ENCODE measurements at regions not wholly inside any gene's neighbourhood (a gene's known extent, or its start where the extent isn't known, plus 50 kb on each side); places are given as distances from the start of the nearest gene placed in this dataset.

- no peaks in the 10 kb centered on the region for H3K36me3 ChIP-seq (ENCODE audit: control insufficient read depth in 3 of 3, insufficient read depth in 3 of 3, low read length in 3 of 3)
- H3K4me3 ChIP-seq (ENCODE audit: low read length in 3 of 3), result no peak overlapping the region
- H3K27me3 ChIP-seq (ENCODE audit: control insufficient read depth in 3 of 3, insufficient read depth in 3 of 3, low read length in 3 of 3), result no peaks in the 10 kb centered on the region
- H3K9ac ChIP-seq (ENCODE audit: low read depth in 1 of 3, low read length in 3 of 3), result no peak overlapping the region
- no peaks in the 10 kb centered on the region for H3K4me1 ChIP-seq (ENCODE audit: control insufficient read depth in 3 of 3, insufficient read depth in 3 of 3, low read length in 3 of 3)
- no peak overlapping the region for H3K27ac ChIP-seq (ENCODE audit: low read depth, low read length)
- no peaks in the 10 kb centered on the region for H3K9me3 ChIP-seq (ENCODE audit: control insufficient read depth in 3 of 3, low read length in 3 of 3)
These were observed 321.2 kb upstream of the MAP3K7 start for GRCh38 chr6:90907931-90908655.

DNA sequence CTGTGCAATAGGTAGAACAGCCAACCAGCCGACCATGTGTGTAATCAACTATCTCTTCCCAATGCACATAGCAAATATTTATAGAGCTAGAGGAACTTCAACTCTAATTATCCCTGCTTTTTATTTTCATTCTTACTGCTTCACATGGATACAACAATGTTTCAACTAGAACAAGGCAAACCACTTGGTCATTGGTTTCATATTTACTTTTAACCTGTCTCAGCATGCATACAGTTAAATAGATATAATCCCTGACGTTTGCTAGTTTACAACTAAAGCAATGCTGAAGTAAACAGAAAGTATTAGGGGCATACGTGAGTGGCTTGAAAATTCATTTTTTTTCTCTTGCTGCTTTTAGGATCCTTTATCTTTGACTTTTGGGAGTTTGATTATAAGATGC is 318.5 kb upstream of the MAP3K7 start:
- no peaks in the 10 kb centered on the region for H3K9me3 ChIP-seq (ENCODE audit: control insufficient read depth in 3 of 3, low read length in 3 of 3)
- H3K27me3 ChIP-seq (ENCODE audit: control insufficient read depth in 3 of 3, insufficient read depth in 3 of 3, low read length in 3 of 3), result no peaks in the 10 kb centered on the region
- H3K36me3 ChIP-seq (ENCODE audit: control insufficient read depth in 3 of 3, insufficient read depth in 3 of 3, low read length in 3 of 3), result no peaks in the 10 kb centered on the region
- no peak overlapping the region for H3K4me3 ChIP-seq (ENCODE audit: low read length in 3 of 3)
- no peak overlapping the region for H3K27ac ChIP-seq (ENCODE audit: low read depth, low read length)
- no peak overlapping the region for H3K9ac ChIP-seq (ENCODE audit: low read depth in 1 of 3, low read length in 3 of 3)
- no peaks in the 10 kb centered on the region for H3K4me1 ChIP-seq (ENCODE audit: control insufficient read depth in 3 of 3, insufficient read depth in 3 of 3, low read length in 3 of 3)

DNA sequence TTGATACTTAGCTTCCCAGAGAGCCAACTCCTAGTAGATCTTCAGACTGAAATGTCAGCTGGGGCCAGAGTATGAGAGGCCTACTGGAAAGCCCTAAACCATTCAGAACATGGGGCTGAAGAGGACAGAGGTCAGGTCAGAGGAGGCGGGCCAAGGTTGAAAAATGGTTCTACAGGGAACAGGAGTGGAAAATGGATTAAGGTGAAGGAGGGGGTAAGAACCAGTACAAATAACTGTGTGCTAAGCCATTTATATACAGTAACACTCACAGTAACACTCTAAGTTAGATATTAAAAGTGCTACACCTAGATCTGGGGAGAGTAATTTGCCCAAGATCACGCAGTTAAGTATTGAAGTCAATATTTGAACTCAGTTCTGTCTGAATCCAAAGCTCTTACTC is 313.2 kb upstream of the MAP3K7 start:
- Histone ChIP-seq H3K4me3 (ENCODE audit: low read length in 3 of 3) (no peak overlapping the region), H3K36me3 (ENCODE audit: control insufficient read depth in 3 of 3, insufficient read depth in 3 of 3, low read length in 3 of 3) (no peaks in the 10 kb centered on the region), H3K9me3 (ENCODE audit: control insufficient read depth in 3 of 3, low read length in 3 of 3) (no peaks in the 10 kb centered on the region), H3K27ac (ENCODE audit: low read depth, low read length) (no peak overlapping the region), H3K9ac (ENCODE audit: low read depth in 1 of 3, low read length in 3 of 3) (no peak overlapping the region), H3K27me3 (ENCODE audit: control insufficient read depth in 3 of 3, insufficient read depth in 3 of 3, low read length in 3 of 3) (peaks cover 0 to 3% (median 0%) of the 10 kb centered on the region in 3 donors), H3K4me1 (ENCODE audit: control insufficient read depth in 3 of 3, insufficient read depth in 3 of 3, low read length in 3 of 3) (no peaks in the 10 kb centered on the region)

DNA sequence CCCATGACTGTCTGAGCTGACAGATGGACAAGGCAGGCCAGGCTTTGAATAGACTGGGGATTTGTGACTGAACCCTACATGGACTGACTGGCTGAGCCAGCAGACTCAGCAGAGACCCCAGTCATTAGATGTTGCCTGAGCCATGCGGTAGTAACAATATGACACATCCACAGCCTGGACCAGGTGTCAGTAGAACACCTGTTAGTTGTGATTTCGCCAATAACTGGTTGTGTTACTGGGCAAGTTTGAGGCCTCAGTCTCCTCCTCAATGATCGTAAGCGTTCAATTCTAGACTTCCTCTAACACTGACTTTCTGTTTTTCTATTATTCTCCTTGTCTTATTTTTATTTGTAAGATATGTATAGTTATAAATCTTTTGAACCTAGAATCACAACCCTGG is 311.9 kb upstream of the MAP3K7 start:
- peaks cover 0 to 4% (median 3%) of the 10 kb centered on the region in 3 donors for H3K27me3 ChIP-seq (ENCODE audit: control insufficient read depth in 3 of 3, insufficient read depth in 3 of 3, low read length in 3 of 3)
- no peaks in the 10 kb centered on the region for H3K9me3 ChIP-seq (ENCODE audit: control insufficient read depth in 3 of 3, low read length in 3 of 3)
- no peak overlapping the region for H3K27ac ChIP-seq (ENCODE audit: low read depth, low read length)
- no peaks in the 10 kb centered on the region for H3K4me1 ChIP-seq (ENCODE audit: control insufficient read depth in 3 of 3, insufficient read depth in 3 of 3, low read length in 3 of 3)
- H3K9ac ChIP-seq (ENCODE audit: low read depth in 1 of 3, low read length in 3 of 3), result no peak overlapping the region
- no peak overlapping the region for H3K4me3 ChIP-seq (ENCODE audit: low read length in 3 of 3)
- no peaks in the 10 kb centered on the region for H3K36me3 ChIP-seq (ENCODE audit: control insufficient read depth in 3 of 3, insufficient read depth in 3 of 3, low read length in 3 of 3)

DNA sequence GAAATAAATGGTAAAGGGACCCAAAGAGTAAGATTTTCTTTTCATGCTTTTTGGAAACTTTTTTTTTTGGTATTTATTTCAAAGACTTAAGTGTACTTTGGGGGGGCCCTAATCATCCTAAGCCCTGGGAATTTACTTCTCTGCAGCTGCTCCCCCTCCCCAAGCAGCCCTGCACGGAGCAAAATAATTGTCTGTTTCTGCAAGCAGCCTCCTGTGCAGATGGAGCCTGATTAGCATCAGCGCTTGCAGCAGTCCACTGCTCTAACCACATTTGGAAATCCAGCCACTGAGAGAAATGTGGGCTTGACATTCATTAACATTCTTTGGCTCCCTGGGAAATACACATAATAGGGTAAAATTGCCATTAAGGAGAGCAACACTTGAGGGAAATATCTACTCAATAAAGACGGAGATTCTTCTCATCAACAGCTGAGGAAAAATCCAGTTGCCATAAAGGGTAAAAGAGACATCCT is 309.2 kb upstream of the MAP3K7 start:
- H3K9me3 ChIP-seq (ENCODE audit: control insufficient read depth in 3 of 3, low read length in 3 of 3), result no peaks in the 10 kb centered on the region
- no peaks in the 10 kb centered on the region for H3K4me1 ChIP-seq (ENCODE audit: control insufficient read depth in 3 of 3, insufficient read depth in 3 of 3, low read length in 3 of 3)

GRCh38 chr6:90895299-90896074 is 308.6 kb upstream of the MAP3K7 start:
- no peak overlapping the region for H3K4me3 ChIP-seq (ENCODE audit: low read length in 3 of 3)
- peaks cover 0 to 4% (median 3%) of the 10 kb centered on the region in 3 donors for H3K27me3 ChIP-seq (ENCODE audit: control insufficient read depth in 3 of 3, insufficient read depth in 3 of 3, low read length in 3 of 3)
- H3K9ac ChIP-seq (ENCODE audit: low read depth in 1 of 3, low read length in 3 of 3), result no peak overlapping the region
- H3K27ac ChIP-seq (ENCODE audit: low read depth, low read length), result no peak overlapping the region
- no peaks in the 10 kb centered on the region for H3K36me3 ChIP-seq (ENCODE audit: control insufficient read depth in 3 of 3, insufficient read depth in 3 of 3, low read length in 3 of 3)
- no peaks in the 10 kb centered on the region for H3K9me3 ChIP-seq (ENCODE audit: control insufficient read depth in 3 of 3, low read length in 3 of 3)
- H3K4me1 ChIP-seq (ENCODE audit: control insufficient read depth in 3 of 3, insufficient read depth in 3 of 3, low read length in 3 of 3), result no peaks in the 10 kb centered on the region

More for the DNA sequence above, 309.2 kb upstream of the MAP3K7 start:
- Histone ChIP-seq H3K27ac (ENCODE audit: low read depth, low read length) (no peak overlapping the region), H3K27me3 (ENCODE audit: control insufficient read depth in 3 of 3, insufficient read depth in 3 of 3, low read length in 3 of 3) (peaks cover 0 to 4% (median 3%) of the 10 kb centered on the region in 3 donors), H3K9ac (ENCODE audit: low read depth in 1 of 3, low read length in 3 of 3) (no peak overlapping the region), H3K4me3 (ENCODE audit: low read length in 3 of 3) (no peak overlapping the region), H3K36me3 (ENCODE audit: control insufficient read depth in 3 of 3, insufficient read depth in 3 of 3, low read length in 3 of 3) (no peaks in the 10 kb centered on the region)

DNA sequence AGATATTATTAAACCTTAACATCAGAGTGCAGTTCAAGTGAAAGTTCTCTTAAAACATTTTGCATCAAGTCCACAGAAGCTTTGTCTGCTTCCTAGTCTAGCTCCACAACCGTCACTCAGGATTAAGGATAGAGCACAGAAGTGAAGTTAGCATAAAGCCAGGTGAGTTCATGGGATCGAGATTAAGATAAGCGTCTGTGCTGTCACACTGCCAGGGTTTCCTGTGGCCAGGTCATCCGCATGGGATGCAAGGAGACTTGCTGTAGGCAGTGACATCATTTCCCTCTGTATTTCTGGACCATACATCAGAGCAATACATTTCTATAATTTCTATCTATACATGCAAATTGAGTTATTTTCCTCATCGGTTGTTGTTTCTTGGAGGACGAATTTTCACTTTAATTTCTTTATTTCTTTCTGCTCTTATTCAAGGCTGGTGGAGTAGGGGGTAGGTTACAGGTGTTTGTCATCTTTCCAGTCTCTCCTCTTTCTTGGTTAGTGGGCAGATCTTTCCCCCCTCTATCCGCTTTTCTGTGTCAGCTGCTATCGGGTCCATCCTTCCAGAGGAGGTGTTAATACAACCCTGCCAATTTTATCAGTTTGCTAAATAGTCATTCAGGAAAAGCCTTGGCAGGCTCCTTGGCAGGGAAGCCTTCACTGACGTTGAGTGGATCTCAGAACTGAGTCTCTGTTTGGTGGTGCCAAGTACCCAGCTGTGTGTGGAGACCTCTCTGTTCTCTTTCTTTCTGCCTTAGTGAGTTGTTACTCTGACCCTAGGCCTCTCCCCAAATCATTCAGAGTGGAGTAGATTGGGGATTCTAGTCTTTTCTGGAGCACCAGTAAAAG is 307.6 kb upstream of the MAP3K7 start:
- no peak overlapping the region for H3K9ac ChIP-seq (ENCODE audit: low read depth in 1 of 3, low read length in 3 of 3)
- H3K36me3 ChIP-seq (ENCODE audit: control insufficient read depth in 3 of 3, insufficient read depth in 3 of 3, low read length in 3 of 3), result no peaks in the 10 kb centered on the region
- no peak overlapping the region for H3K27ac ChIP-seq (ENCODE audit: low read depth, low read length)
- H3K9me3 ChIP-seq (ENCODE audit: control insufficient read depth in 3 of 3, low read length in 3 of 3), result no peaks in the 10 kb centered on the region
- no peaks in the 10 kb centered on the region for H3K4me1 ChIP-seq (ENCODE audit: control insufficient read depth in 3 of 3, insufficient read depth in 3 of 3, low read length in 3 of 3)
- no peak overlapping the region for H3K4me3 ChIP-seq (ENCODE audit: low read length in 3 of 3)
- H3K27me3 ChIP-seq (ENCODE audit: control insufficient read depth in 3 of 3, insufficient read depth in 3 of 3, low read length in 3 of 3), result peaks cover 0 to 4% (median 3%) of the 10 kb centered on the region in 3 donors

GRCh38 chr6:90893400-90893799 is 306.5 kb upstream of the MAP3K7 start:
- Histone ChIP-seq H3K27me3 (ENCODE audit: control insufficient read depth in 3 of 3, insufficient read depth in 3 of 3, low read length in 3 of 3) (peaks cover 0 to 4% (median 3%) of the 10 kb centered on the region in 3 donors), H3K4me1 (ENCODE audit: control insufficient read depth in 3 of 3, insufficient read depth in 3 of 3, low read length in 3 of 3) (no peaks in the 10 kb centered on the region), H3K27ac (ENCODE audit: low read depth, low read length) (no peak overlapping the region), H3K9me3 (ENCODE audit: control insufficient read depth in 3 of 3, low read length in 3 of 3) (no peaks in the 10 kb centered on the region), H3K4me3 (ENCODE audit: low read length in 3 of 3) (no peak overlapping the region), H3K36me3 (ENCODE audit: control insufficient read depth in 3 of 3, insufficient read depth in 3 of 3, low read length in 3 of 3) (no peaks in the 10 kb centered on the region), H3K9ac (ENCODE audit: low read depth in 1 of 3, low read length in 3 of 3) (no peak overlapping the region)

- no peaks in the 10 kb centered on the region for H3K9me3 ChIP-seq (ENCODE audit: control insufficient read depth in 3 of 3, low read length in 3 of 3)
- no peak overlapping the region for H3K4me3 ChIP-seq (ENCODE audit: low read length in 3 of 3)
- no peak overlapping the region for H3K27ac ChIP-seq (ENCODE audit: low read depth, low read length)
- no peak overlapping the region for H3K9ac ChIP-seq (ENCODE audit: low read depth in 1 of 3, low read length in 3 of 3)
- H3K4me1 ChIP-seq (ENCODE audit: control insufficient read depth in 3 of 3, insufficient read depth in 3 of 3, low read length in 3 of 3), result no peaks in the 10 kb centered on the region
- H3K36me3 ChIP-seq (ENCODE audit: control insufficient read depth in 3 of 3, insufficient read depth in 3 of 3, low read length in 3 of 3), result no peaks in the 10 kb centered on the region
- peaks cover 0 to 4% (median 3%) of the 10 kb centered on the region in 3 donors for H3K27me3 ChIP-seq (ENCODE audit: control insufficient read depth in 3 of 3, insufficient read depth in 3 of 3, low read length in 3 of 3)
These were observed 305.4 kb upstream of the MAP3K7 start for GRCh38 chr6:90892271-90892670.

Measured in skeletal muscle tissue (tissue), 3 donors.